PC-9 (cell line): ENCODE measurements at regions not wholly inside any gene's neighbourhood (a gene's known extent, or its start where the extent isn't known, plus 50 kb on each side); places are given as distances from the start of the nearest gene placed in this dataset.

Experiments
- BruUV-seq: library from RNA; stranded (reverse); fragments of 400-500 nt; replicated peaks from 2 replicates; lab custom pipeline; 2021; lab: Mats Ljungman, UMichigan
- CTCF ChIA-PET: fragments of 300-600 bp; sonication (Branson Sonifier 250); formaldehyde crosslinking; loops from one replicate; lab custom pipeline; 2022; ENCODE audit warnings: antibody characterized with exemption; lab: Charles Lee
- POLR2A ChIA-PET: fragments of 300-600 bp; sonication (Branson Sonifier 250); formaldehyde crosslinking; loops from one replicate; lab custom pipeline; 2022; ENCODE audit warnings: antibody characterized with exemption; ENCODE audit not compliant: unreplicated experiment; lab: Charles Lee
- DNase-seq, 2 experiments: peaks; one replicate each; pipeline versions ENCODE4 v3.0.0 to v3.0.0-alpha.2; 2015 to 2022; ENCODE audit warnings: mixed read lengths in 1 of 2
- H2AFZ ChIP-seq: fragments of 200-600 bp; sonication (generic); 2 replicates; pipeline ENCODE4 v1.8.1; 2017; ENCODE audit warnings: antibody characterized with exemption
- H3F3A ChIP-seq: fragments of 200-600 bp; sonication (generic); 2 replicates; pipeline ENCODE4 v1.8.1; 2017; ENCODE audit warnings: antibody characterized with exemption, mild to moderate bottlenecking, low read depth; ENCODE audit not compliant: insufficient read depth
- H3K27ac ChIP-seq: fragments of 200-600 bp; sonication (generic); 2 replicates; pipeline ENCODE4 v1.6.1; 2016; ENCODE audit warnings: mixed run types
- H3K27me3 ChIP-seq: fragments of 200-600 bp; sonication (generic); 2 replicates; pipeline ENCODE4 v1.6.1; 2016; ENCODE audit warnings: low read depth, mixed run types; ENCODE audit not compliant: insufficient read depth
- H3K36me3 ChIP-seq: fragments of 200-600 bp; sonication (generic); 2 replicates; pipeline ENCODE4 v1.6.1; 2016; ENCODE audit warnings: low read depth, mixed run types
- H3K4me1 ChIP-seq: fragments of 200-600 bp; sonication (generic); replicated peaks from 2 replicates; pipeline ENCODE4 v1.6.1; 2016; ENCODE audit warnings: mixed run types; ENCODE audit not compliant: insufficient read depth
- H3K4me2 ChIP-seq: fragments of 200-600 bp; sonication (generic); 2 replicates; pipeline ENCODE4 v1.6.1; 2017; ENCODE audit warnings: mixed run types
- H3K4me3 ChIP-seq: fragments of 200-600 bp; sonication (generic); 2 replicates; pipeline ENCODE4 v1.6.1; 2016; ENCODE audit warnings: mixed run types
- H3K79me2 ChIP-seq: fragments of 200-600 bp; sonication (generic); 2 replicates; pipeline ENCODE4 v1.6.1; 2017; ENCODE audit warnings: low read depth, mixed run types
- H3K9me2 ChIP-seq: fragments of 200-600 bp; sonication (generic); 2 replicates; pipeline ENCODE4 v1.8.1; 2017; ENCODE audit warnings: mild to moderate bottlenecking; ENCODE audit not compliant: insufficient read depth
- H3K9me3 ChIP-seq: fragments of 200-600 bp; sonication (generic); 2 replicates; pipeline ENCODE4 v1.8.1; 2016; ENCODE audit warnings: low read depth; ENCODE audit not compliant: insufficient read depth
- H4K20me1 ChIP-seq: fragments of 200-600 bp; sonication (generic); 2 replicates; pipeline ENCODE4 v1.8.1; 2017; ENCODE audit not compliant: insufficient read depth
- CTCF ChIP-seq: fragments of 200-600 bp; sonication (generic); conservative IDR thresholded peaks from 2 replicates; pipeline ENCODE4 v1.6.1; 2017; ENCODE audit warnings: mixed run types, antibody characterized with exemption, mild to moderate bottlenecking, moderate library complexity
- EZH2 ChIP-seq: fragments of 200-600 bp; sonication (generic); IDR thresholded peaks from 2 replicates; pipeline ENCODE4 v1.8.0; 2017; ENCODE audit warnings: antibody characterized with exemption, low read depth
- intact Hi-C: fragments of 100-400 bp; cut with micrococcal nuclease; formaldehyde crosslinking; loops from one replicate; pipeline ENCODE4 v1.10.0; 2022; ENCODE audit not compliant: unreplicated experiment

- no TSS peak for BruUV-seq
- CTCF ChIA-PET, result no interaction called here
- intact Hi-C loops, result no loop called here
Measured at GRCh38 chr6:85134172-85134571, 315.7 kb upstream of the NT5E start.

GRCh38 chr6:85132091-85132490 is 317.8 kb upstream of the NT5E start:
- no peak for DNase-seq
- Histone ChIP-seq H3K79me2 (no peaks in the 10 kb centered on the region), H3K27me3 (no peaks in the 10 kb centered on the region), H3K9me3 (no peaks in the 10 kb centered on the region), H3F3A (no peaks in the 10 kb centered on the region), H3K9me2 (no peaks in the 10 kb centered on the region), H4K20me1 (no peaks in the 10 kb centered on the region), H3K36me3 (no peaks in the 10 kb centered on the region), H3K4me1 (no peaks in the 10 kb centered on the region), H3K27ac (no peak overlapping the region), H3K4me3 (no peak overlapping the region), H3K4me2 (no peak overlapping the region), H2AFZ (no peak overlapping the region)
- ChIA-PET POLR2A (no interaction called here), CTCF (no interaction called here)
- intact Hi-C loops, result no loop called here
- no TSS peak for BruUV-seq
- TF ChIP-seq CTCF, result no peak
- no peak for TF ChIP-seq EZH2

More at GRCh38 chr6:85134172-85134571, 315.7 kb upstream of the NT5E start:
- H3K4me1 ChIP-seq, result no peaks in the 10 kb centered on the region
- no peaks in the 10 kb centered on the region for H3K9me2 ChIP-seq
- H3K9me3 ChIP-seq, result no peaks in the 10 kb centered on the region
- POLR2A ChIA-PET, result no interaction called here
- H3K79me2 ChIP-seq, result no peaks in the 10 kb centered on the region
- no peaks in the 10 kb centered on the region for H3F3A ChIP-seq
- no peak overlapping the region for H3K4me2 ChIP-seq
- no peaks in the 10 kb centered on the region for H3K36me3 ChIP-seq
- no peaks in the 10 kb centered on the region for H4K20me1 ChIP-seq
- no peaks in the 10 kb centered on the region for H3K27me3 ChIP-seq
- no peak for DNase-seq
- no peak overlapping the region for H3K4me3 ChIP-seq
- H3K27ac ChIP-seq, result no peak overlapping the region
- TF ChIP-seq CTCF, result no peak
- TF ChIP-seq EZH2, result no peak
- H2AFZ ChIP-seq, result no peak overlapping the region

GRCh38 chr6:85130743-85131142 is 319.1 kb upstream of the NT5E start:
- no peaks in the 10 kb centered on the region for H3K79me2 ChIP-seq
- DNase-seq, result no peak
- intact Hi-C loops, result no loop called here
- H3F3A ChIP-seq, result no peaks in the 10 kb centered on the region
- no peaks in the 10 kb centered on the region for H3K9me2 ChIP-seq
- no peaks in the 10 kb centered on the region for H3K27me3 ChIP-seq
- BruUV-seq, result no TSS peak
- no peaks in the 10 kb centered on the region for H3K9me3 ChIP-seq
- no peak overlapping the region for H3K27ac ChIP-seq
- no peak overlapping the region for H2AFZ ChIP-seq
- no peaks in the 10 kb centered on the region for H3K36me3 ChIP-seq
- H3K4me1 ChIP-seq, result no peaks in the 10 kb centered on the region
- H3K4me2 ChIP-seq, result no peak overlapping the region
- no peaks in the 10 kb centered on the region for H4K20me1 ChIP-seq
- H3K4me3 ChIP-seq, result no peak overlapping the region
- CTCF ChIA-PET, result no interaction called here
- POLR2A ChIA-PET, result no interaction called here
- TF ChIP-seq EZH2 (no peak), CTCF (no peak)
